Activated CD4-positive, alpha-beta T cell treated with anti-CD3 and anti-CD28 coated beads, Interleukin-2, amount 10 ng/mL, durations not matched to agents 24 days and 14 days (primary cell): ENCODE measurements at regions not wholly inside any gene's neighbourhood (a gene's known extent, or its start where the extent isn't known, plus 50 kb on each side); places are given as distances from the start of the nearest gene placed in this dataset.

Experiments
- DNase-seq: peaks from one replicate; pipeline ENCODE4 v3.0.0; 2022
- H3K27ac Mint-ChIP-seq: one replicate; pipeline ENCODE4 v1.8.0; 2022; ENCODE audit warnings: mild to moderate bottlenecking, mixed read lengths
- H3K27me3 Mint-ChIP-seq: one replicate; pipeline ENCODE4 v1.8.0; 2022; ENCODE audit warnings: mixed read lengths
- H3K36me3 Mint-ChIP-seq: one replicate; pipeline ENCODE4 v1.8.0; 2022; ENCODE audit warnings: low read depth, mild to moderate bottlenecking, mixed read lengths
- H3K4me1 Mint-ChIP-seq: one replicate; pipeline ENCODE4 v1.8.0; 2021; ENCODE audit warnings: mixed read lengths
- H3K4me3 Mint-ChIP-seq: one replicate; pipeline ENCODE4 v1.8.0; 2022; ENCODE audit warnings: mild to moderate bottlenecking, moderate library complexity, mixed read lengths
- H3K9me3 Mint-ChIP-seq: one replicate; pipeline ENCODE4 v1.8.0; 2021; ENCODE audit warnings: mixed read lengths
- intact Hi-C: fragments of 100-400 bp; cut with micrococcal nuclease; formaldehyde crosslinking; loops from one replicate; pipeline ENCODE4 v1.15.1; 2023

DNA sequence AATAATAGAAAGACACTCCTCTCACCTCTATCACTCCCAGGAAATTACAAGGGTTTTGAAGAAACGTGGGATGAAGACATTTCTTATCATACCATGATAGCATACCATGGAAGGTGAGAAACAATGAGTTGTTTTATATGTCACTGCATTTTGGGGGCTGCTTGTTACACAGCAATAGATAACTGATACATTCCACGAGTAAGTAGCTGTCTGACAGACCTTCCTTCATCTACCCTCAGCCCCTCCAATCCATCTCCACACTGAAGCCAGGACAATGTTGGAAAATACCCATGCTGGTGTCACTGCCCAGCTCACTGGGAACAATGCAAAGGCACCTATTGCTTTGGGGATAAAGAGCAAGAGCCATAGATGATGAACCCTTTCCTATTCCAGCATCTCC is 68.9 kb upstream of the USP29 start:
- peaks cover 41% of the 10 kb centered on the region for H3K9me3 Mint-ChIP-seq
- no peak overlapping the region for H3K27ac Mint-ChIP-seq
- no peaks in the 10 kb centered on the region for H3K4me1 Mint-ChIP-seq
- no peaks in the 10 kb centered on the region for H3K27me3 Mint-ChIP-seq
- H3K4me3 Mint-ChIP-seq: no peak overlapping the region
- no peaks in the 10 kb centered on the region for H3K36me3 Mint-ChIP-seq
- intact Hi-C loops: no loop called here
- DNase-seq: no peak

DNA sequence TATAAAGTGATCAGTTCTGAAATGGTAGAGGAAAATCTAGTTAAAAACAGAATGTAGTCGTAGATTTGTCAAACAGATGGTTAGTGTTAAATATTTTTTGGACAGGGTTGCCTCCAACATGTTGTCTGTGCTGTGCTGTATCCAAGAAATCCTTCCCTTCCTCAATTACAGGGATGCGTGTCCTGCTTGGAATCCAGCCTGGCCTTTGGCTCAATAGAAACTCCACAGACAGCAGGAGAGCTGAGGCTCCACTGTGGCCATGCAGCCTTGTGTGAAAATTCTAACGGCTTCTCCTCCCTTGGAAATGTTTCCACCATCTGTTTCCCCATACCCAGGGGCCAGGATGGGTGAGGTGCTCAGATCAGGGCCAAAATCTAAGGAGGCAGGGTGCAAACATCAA is 67.7 kb upstream of the USP29 start:
- no peaks in the 10 kb centered on the region for H3K36me3 Mint-ChIP-seq
- no peaks in the 10 kb centered on the region for H3K27me3 Mint-ChIP-seq
- DNase-seq: no peak
- no peaks in the 10 kb centered on the region for H3K4me1 Mint-ChIP-seq
- H3K9me3 Mint-ChIP-seq: peaks cover 46% of the 10 kb centered on the region
- H3K27ac Mint-ChIP-seq: no peak overlapping the region
- intact Hi-C loops: no loop called here
- H3K4me3 Mint-ChIP-seq: no peak overlapping the region

DNA sequence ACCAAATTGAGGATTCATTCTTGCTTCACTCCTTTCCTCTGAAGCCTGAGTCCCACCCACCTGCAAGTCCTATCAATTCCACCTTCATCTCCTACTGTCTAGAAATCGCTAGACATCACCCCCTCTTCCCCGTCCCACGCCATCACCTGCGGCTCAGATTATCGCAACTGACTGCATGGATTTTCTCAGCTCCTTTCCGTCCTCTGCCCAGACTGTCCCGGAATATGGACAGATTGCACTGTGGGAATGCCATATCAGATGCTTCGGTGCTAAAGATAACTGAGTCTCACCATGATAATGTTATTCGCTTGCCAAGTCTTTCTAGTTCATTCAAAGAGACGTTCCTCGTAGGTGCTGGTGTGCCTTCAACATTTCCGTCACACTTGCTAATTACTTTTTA is 66.4 kb upstream of the USP29 start:
- intact Hi-C loops: no loop called here
- no peaks in the 10 kb centered on the region for H3K27me3 Mint-ChIP-seq
- H3K9me3 Mint-ChIP-seq: peaks cover 42% of the 10 kb centered on the region
- no peaks in the 10 kb centered on the region for H3K4me1 Mint-ChIP-seq
- DNase-seq: no peak
- no peak overlapping the region for H3K27ac Mint-ChIP-seq
- no peaks in the 10 kb centered on the region for H3K36me3 Mint-ChIP-seq
- H3K4me3 Mint-ChIP-seq: no peak overlapping the region

DNA sequence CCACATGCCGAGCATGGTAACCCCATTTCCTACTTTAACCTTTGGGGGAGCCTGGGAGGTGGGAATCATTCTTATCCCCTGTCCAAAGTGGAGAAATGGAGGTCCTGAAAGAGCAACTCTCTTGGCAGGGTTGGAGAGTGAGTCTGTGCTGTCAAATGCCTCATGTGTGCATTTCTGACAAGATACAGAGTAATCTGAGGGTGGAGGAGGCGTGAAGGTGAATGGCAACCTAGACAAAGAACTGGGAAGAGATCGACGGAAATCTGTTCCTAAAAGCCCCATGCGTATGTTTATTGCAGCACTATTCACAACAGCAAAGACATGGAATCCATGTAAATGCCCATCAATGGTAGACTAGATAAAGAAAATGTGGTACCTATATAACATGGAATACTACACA is 63.8 kb upstream of the USP29 start:
- Mint-ChIP-seq H3K27me3 (no peaks in the 10 kb centered on the region), H3K4me3 (no peak overlapping the region), H3K27ac (no peak overlapping the region), H3K9me3 (peaks cover 45% of the 10 kb centered on the region), H3K36me3 (no peaks in the 10 kb centered on the region), H3K4me1 (no peaks in the 10 kb centered on the region)
- intact Hi-C loops: no loop called here
- DNase-seq: no peak

DNA sequence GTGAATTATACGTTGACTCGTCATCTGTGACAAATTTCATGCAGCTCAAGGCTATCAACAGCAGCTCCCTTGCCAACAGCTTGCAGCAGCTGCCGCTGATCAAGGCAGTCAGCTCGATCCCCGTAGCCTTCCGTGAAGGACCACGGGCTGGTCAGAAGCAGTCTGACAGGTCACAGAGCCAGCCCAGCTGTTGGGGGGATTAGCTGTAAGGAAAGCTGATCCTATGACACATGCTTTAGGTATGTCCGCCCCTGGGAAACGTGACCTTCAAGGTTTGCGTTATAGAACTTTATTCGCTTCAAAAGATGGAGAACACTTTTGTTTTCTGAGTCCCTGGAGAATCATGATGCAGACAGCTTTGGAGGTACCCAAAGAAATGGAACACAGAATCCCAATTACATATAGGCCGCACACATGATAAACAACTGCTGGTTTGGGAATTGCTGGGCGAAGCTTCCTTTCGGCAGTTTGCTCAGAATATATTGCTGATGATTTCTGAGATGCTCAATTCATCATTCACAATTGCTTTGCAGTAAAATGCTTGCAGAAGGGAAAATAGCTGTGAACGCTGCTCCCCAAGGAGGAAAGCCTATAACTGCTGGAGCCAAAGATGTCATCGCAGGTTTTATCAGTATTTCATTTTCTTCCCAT is 62.6 kb upstream of the USP29 start:
- Mint-ChIP-seq H3K27ac (no peak overlapping the region), H3K36me3 (no peaks in the 10 kb centered on the region), H3K4me1 (no peaks in the 10 kb centered on the region), H3K27me3 (no peaks in the 10 kb centered on the region), H3K4me3 (no peak overlapping the region), H3K9me3 (peaks cover 43% of the 10 kb centered on the region)
- no peak for DNase-seq
- intact Hi-C loops: no loop called here

DNA sequence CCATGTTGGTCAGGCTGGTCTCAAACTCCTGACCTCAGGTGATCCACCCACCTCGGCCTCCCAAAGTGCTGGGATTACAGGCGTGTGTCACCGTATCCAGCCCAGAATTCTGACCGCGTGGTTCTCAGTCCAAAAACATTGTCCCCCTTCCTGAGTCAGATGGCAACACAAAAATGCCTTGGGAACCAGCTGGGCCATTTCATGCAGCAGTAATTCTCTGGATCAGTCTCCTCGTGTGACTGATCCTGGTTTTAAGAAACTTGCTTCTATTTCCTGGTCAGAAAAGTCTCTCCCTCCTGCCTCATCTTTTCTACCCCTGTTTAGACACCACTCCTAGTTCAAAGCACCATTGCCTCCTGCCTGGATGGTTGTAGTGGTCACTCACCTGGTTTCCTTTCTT is 60.9 kb upstream of the USP29 start:
- DNase-seq: no peak
- peaks cover 42% of the 10 kb centered on the region for H3K9me3 Mint-ChIP-seq
- intact Hi-C loops: no loop called here
- no peak overlapping the region for H3K27ac Mint-ChIP-seq
- no peak overlapping the region for H3K4me3 Mint-ChIP-seq
- peaks cover 2% of the 10 kb centered on the region for H3K36me3 Mint-ChIP-seq
- no peaks in the 10 kb centered on the region for H3K27me3 Mint-ChIP-seq
- no peaks in the 10 kb centered on the region for H3K4me1 Mint-ChIP-seq

DNA sequence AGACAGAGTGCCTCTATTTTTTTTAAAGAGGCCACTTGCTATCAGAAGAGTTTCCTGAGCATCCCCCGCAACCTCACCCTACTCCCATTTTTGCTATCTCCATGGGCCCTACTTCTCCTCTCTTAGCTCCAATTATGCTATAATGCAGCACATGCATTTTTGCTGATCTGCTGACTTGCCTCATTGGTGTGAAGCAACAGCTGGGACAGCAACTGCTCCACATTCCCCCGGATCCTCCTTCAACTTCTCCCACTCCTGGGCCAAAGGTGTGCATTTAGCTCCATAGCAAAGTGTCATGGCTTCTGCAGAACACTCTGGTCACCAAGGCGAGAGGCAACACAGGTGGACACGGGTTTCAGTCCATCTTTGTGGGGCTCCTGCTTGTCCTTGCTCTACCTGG is 56.7 kb upstream of the USP29 start:
- Mint-ChIP-seq H3K36me3 (peaks cover 2% of the 10 kb centered on the region), H3K9me3 (peaks cover 29% of the 10 kb centered on the region), H3K27me3 (no peaks in the 10 kb centered on the region), H3K4me3 (no peak overlapping the region), H3K27ac (no peak overlapping the region), H3K4me1 (no peaks in the 10 kb centered on the region)
- intact Hi-C loops: no loop called here
- no peak for DNase-seq

DNA sequence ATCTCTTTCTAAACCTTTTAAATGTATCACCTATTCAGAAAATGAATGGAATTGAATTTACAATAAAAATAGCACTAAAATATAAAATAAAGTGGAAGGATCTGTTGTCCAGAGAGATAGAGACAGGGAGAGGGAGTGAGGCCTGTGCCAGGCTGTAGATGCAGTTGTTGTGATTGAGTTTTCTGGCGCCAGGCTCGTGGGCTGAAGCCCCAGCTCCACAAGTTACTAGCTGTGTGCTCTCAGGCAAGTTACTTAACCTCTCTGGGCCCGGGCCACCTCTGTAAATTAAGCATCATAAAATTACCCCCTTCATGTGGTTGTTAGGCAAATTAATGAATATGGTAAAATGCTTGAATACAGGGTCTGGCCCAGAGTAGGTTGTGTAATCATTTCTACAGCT is 52.3 kb upstream of the USP29 start:
- H3K27me3 Mint-ChIP-seq: no peaks in the 10 kb centered on the region
- intact Hi-C loops: no loop called here
- no peak overlapping the region for H3K4me3 Mint-ChIP-seq
- peaks cover 28% of the 10 kb centered on the region for H3K9me3 Mint-ChIP-seq
- no peak for DNase-seq
- no peaks in the 10 kb centered on the region for H3K4me1 Mint-ChIP-seq
- peaks cover 2% of the 10 kb centered on the region for H3K36me3 Mint-ChIP-seq
- H3K27ac Mint-ChIP-seq: no peak overlapping the region

DNA sequence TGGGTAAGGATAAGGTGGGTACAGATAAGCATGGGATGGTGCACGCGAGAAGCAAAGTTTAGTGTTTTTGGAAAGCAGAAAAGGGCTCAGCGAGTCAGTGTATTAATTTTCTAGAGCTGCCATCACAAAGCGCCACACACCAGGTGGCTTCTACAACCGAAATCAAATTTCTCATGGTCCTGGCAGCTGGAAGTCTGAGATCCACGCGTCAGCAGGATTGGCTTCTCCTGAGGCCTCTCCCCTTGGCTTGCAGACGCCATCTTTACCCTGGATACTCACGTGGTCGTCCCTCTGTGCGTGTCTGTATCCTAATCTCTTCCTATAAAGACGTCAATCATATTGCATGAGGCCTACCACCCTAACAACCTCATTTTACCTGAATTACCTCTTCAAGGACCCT is 51.5 kb upstream of the USP29 start:
- Mint-ChIP-seq H3K27ac (no peak overlapping the region), H3K36me3 (peaks cover 2% of the 10 kb centered on the region), H3K27me3 (no peaks in the 10 kb centered on the region), H3K4me3 (no peak overlapping the region), H3K9me3 (peaks cover 27% of the 10 kb centered on the region), H3K4me1 (no peaks in the 10 kb centered on the region)
- intact Hi-C loops: no loop called here
- DNase-seq: no peak

DNA sequence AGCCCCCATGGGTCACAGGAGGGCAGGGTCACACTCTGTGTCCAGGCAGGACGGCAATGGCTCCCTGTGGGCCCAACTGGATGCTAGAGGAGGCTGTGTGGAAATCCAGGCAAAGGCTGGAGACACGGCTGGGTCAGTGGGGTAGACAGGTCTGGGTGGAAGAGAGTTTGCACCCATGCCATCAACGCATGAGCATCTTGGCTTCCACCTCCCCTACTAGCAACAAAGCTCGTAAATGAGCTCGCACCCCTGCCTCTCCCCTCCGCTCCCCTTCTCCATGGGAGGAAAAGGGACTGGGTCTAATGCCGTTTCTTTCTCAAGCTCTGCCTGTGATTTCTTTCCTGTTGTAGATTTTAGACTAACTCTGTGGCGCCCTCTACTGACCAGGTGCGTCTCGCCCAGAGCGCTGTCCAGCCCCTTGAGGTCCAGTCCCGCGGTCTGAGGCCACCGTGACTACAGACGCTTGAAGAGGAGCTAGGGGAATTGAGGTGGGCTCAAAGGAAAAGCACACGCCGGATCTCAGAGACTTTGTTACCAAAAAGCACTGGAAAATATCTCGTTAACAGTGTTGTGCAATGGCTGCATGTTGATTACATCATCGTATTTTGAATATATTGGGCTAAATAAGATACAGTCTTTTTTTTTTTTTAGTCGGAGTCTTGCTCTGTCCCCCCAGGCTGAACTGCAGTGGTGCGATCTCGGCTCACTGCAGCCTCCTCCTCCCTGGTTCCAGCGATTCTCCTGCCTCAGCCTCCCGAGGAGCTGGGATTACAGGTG is 50.7 kb upstream of the USP29 start:
- H3K27me3 Mint-ChIP-seq: no peaks in the 10 kb centered on the region
- DNase-seq: no peak
- H3K36me3 Mint-ChIP-seq: no peaks in the 10 kb centered on the region
- no peak overlapping the region for H3K4me3 Mint-ChIP-seq
- peaks cover 19% of the 10 kb centered on the region for H3K9me3 Mint-ChIP-seq
- intact Hi-C loops: no loop called here
- no peak overlapping the region for H3K27ac Mint-ChIP-seq
- H3K4me1 Mint-ChIP-seq: no peaks in the 10 kb centered on the region
